OCI-LY1 (cell line): ENCODE measurements at regions not wholly inside any gene's neighbourhood (a gene's known extent, or its start where the extent isn't known, plus 50 kb on each side); places are given as distances from the start of the nearest gene placed in this dataset.

ENCODE experiments used
- CTCF ChIP-seq: fragments of 200-600 bp; sonication (generic), shearing (Covaris generic); IDR thresholded peaks from 2 replicates; pipeline ENCODE4 v1.5.1; 2017; ENCODE audit warnings: mild to moderate bottlenecking, antibody characterized with exemption, low read length, moderate library complexity, mixed read lengths
- EZH2 ChIP-seq: fragments of 200-600 bp; sonication (generic), shearing (Covaris generic); IDR thresholded peaks from 2 replicates; pipeline ENCODE4 v1.8.0; 2017; ENCODE audit warnings: borderline replicate concordance, mixed run types, mild to moderate bottlenecking, antibody characterized with exemption, low read length, moderate library complexity, mixed read lengths

DNA sequence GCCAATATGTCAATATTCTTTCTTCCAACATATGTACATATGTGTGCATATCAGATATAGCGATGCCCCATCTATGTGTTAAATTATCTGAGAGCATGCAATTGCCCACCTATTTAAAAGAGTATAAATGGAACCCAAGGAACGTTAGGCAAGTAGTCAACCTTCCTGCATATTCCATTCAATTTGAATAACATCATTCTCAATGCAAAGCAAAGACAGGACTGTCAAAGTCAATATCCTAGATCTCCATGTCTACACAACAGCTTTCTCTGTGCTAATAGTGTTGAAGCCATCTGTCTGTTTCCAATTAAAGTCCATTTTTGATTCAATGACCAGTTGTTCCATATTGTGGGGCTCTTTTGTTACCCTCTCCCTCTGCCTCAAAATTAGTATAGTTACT is 85.3 kb upstream of the COX7C start:
- TF ChIP-seq CTCF (no peak), EZH2 (no peak)
